A549 (cell line): ENCODE measurements at regions not wholly inside any gene's neighbourhood (a gene's known extent, or its start where the extent isn't known, plus 50 kb on each side); places are given as distances from the start of the nearest gene placed in this dataset.

Experiments
- CTCF ChIP-seq: fragments of >200 bp; sonication (Bioruptor Twin); formaldehyde crosslinking; IDR thresholded peaks from 3 replicates; pipeline ENCODE4 v1.5.1; 2016
- EP300 ChIP-seq, 2 experiments: fragments of >200 bp; sonication (Bioruptor Twin); formaldehyde crosslinking; IDR thresholded peaks; 2 replicates in 1 of 2; 3 replicates in 1 of 2; pipeline ENCODE4 v1.6.1; 2016 to 2017
- ESRRA ChIP-seq: fragments of 150-350 bp; IDR thresholded peaks from 2 replicates; pipeline ENCODE4 v1.6.1; 2014; ENCODE audit warnings: mild to moderate bottlenecking, low read length, borderline replicate concordance
- HDAC2 ChIP-seq: fragments of 200-600 bp; sonication (generic); IDR thresholded peaks from 2 replicates; pipeline ENCODE4 v1.6.1; 2016
- MAZ ChIP-seq: fragments of 150-350 bp; IDR thresholded peaks from 2 replicates; pipeline ENCODE4 v1.6.1; 2014; ENCODE audit warnings: antibody characterized with exemption, low read depth, low read length, borderline replicate concordance
- POLR2A ChIP-seq: IDR thresholded peaks from 2 replicates; pipeline ENCODE4 v1.6.1; 2012; ENCODE audit warnings: mild to moderate bottlenecking, low read length
- TF ChIP-seq, protein P1 (sequence below): IDR thresholded peaks from 2 replicates; pipeline ENCODE4 v1.6.1; 2012

DNA sequence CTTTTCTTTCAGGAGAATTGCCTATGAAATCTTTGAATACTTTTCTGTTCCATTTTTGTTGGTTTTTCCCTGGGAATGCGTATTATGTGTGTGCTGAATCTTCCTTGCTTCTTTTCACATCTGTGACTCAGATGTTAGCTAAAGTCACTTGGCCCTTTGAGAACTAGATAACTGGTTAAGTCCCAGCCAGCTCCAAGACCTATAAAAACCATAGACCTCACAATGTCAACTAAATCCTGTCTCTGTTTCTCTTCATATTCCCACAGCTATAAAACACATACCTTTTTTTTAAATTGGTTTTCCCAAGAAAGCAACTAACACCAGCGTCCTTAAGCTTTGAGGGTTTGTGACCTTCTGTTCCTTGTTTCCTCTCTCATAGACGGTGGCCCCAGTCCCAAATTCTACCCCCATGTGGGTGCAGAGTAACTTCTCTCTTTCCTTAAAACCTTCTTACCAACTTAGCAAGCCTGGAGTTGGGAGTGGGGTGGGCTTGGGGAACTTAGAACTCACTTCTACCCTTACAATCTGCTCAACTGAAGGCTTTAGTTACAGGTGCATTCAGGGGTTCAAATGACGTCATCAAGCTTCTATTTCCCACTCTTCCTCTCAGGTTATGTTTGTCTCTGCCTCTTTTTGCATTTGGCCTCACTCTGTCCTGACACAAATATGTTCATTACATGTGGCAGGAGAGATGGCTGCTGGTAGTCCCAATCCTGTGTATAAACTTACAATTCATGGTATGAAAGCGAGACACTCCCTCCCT is 58.1 kb upstream of the TGIF1 start:
- TF ChIP-seq POLR2A (no peak), EP300 (IDR thresholded peaks at IDR 0.05) (no peak), ESRRA (no peak), CTCF (no peak), HDAC2 (no peak), MAZ (no peak)
- TF ChIP-seq, protein P1, sequence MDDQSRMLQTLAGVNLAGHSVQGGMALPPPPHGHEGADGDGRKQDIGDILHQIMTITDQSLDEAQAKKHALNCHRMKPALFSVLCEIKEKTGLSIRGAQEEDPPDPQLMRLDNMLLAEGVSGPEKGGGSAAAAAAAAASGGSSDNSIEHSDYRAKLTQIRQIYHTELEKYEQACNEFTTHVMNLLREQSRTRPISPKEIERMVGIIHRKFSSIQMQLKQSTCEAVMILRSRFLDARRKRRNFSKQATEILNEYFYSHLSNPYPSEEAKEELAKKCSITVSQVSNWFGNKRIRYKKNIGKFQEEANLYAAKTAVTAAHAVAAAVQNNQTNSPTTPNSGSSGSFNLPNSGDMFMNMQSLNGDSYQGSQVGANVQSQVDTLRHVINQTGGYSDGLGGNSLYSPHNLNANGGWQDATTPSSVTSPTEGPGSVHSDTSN = no peak
